ENCODE measurements at regions not wholly inside any gene's neighbourhood (a gene's known extent, or its start where the extent isn't known, plus 50 kb on each side); places are given as distances from the start of the nearest gene placed in this dataset.

GRCh38 chr15:66906668-66907614 is 158.5 kb upstream of the SMAD3 start:
- DNase-seq, result no peak

GRCh38 chr15:66907826-66908743 is 157.3 kb upstream of the SMAD3 start:
- DNase-seq, result no peak

GRCh38 chr15:66908744-66909095 is 156.7 kb upstream of the SMAD3 start:
- no peak for DNase-seq

DNA sequence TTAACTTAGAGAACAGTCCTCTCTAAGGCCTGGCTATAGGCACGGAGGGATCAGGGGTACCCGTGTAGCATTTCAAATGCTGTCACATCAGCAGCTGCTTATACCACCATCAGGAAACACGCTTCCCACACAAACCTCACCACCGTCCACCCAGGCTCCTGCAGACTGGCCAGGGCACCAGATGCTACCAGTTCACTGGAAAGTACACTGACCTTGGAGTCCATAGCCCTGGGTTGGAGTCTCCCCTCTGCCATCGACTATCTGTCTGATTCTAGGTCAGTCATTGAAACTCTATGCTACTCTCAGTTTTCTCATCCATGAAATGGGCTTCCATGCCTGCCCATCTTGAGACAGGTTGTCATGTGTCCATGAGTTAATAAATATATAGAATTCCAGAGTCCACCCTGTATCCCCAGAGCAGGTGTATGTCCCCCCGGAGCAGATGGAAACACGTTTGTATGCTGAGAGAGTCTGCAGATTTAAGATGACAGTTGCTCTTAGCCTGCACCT is 156.0 kb upstream of the SMAD3 start:
- DNase-seq, result no peak

- no peak for DNase-seq
These were observed 154.2 kb upstream of the SMAD3 start for GRCh38 chr15:66911131-66911700.

GRCh38 chr15:66912001-66912400 is 153.4 kb upstream of the SMAD3 start:
- DNase-seq, result no peak

DNA sequence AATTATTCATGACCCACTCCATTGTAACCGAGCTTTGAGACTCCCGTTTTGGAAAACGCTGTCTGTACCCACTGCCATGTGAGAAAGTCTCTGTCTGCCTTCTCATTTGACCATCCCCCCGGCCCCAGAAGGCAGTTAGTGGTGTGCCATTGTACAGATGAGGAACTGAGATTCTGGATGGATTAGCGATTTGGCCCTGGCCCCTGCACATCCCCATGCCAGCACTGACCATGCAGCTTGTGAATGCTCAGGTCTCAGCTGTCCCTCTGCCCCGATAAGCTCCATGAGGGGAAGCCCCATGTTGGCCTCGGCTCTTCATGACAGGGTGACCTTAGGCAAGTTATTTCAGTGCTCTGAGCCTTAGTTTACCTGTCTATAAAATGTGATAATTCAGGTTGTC is 153.0 kb upstream of the SMAD3 start:
- no peak for DNase-seq

DNA sequence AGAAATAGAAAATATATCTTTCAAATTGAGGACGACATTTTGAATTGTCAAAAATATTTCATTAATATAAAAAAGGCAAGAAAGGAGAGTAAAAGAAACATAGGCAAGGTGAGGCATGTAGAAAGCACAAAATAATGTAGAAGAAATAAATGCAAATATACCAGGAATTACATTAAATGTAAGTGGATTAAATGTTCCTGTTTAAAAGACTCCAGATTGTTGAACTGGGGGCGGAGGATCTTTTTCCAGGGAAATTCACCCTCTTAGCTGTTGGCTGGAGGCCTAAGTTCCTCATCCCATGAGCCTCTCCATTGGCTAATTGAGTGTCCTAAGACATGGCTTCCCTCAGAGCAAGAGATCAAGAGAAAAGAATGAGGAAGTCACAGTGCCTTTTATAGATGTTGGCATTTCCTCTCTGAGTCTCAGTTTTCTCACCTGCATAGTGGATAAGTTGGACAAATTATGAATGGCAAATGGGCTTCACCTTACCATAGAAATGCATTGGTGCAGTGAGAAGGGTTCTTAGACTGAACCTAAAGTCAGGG is 147.4 kb upstream of the SMAD3 start:
- no peak for DNase-seq

GRCh38 chr15:66919421-66919820 is 146.0 kb upstream of the SMAD3 start:
- DNase-seq, result no peak

DNA sequence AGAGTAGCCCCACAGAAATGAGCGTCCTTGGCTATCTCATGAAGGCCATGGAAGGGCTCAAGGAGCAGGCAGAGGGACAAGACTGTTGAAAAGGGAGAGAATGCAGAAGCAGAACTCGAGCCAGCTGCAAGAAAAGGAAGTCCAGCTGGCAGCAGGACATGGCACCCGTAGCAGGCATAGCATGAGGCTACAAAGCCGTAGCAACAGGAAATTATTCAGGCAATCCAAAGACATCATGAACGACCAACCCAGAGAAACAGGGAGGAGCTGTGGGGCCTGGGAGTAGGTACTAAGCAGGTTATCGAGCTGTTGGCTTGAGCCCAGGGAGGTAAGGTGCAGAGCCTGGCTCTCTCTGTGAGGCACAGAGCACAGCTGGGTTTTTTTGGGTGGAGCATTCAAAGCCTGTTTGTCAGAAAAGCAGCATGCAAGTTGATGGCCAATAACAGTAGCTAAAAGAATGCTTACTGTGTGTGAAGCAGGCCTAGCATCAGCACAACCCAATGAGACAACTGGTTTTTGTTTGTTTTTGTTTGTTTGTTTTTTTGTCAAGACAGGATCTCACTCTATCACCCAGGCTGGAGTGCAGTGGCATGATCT is 144.0 kb upstream of the SMAD3 start:
- DNase-seq, result no peak

GRCh38 chr15:66922608-66923007 is 142.8 kb upstream of the SMAD3 start:
- DNase-seq, result no peak

DNA sequence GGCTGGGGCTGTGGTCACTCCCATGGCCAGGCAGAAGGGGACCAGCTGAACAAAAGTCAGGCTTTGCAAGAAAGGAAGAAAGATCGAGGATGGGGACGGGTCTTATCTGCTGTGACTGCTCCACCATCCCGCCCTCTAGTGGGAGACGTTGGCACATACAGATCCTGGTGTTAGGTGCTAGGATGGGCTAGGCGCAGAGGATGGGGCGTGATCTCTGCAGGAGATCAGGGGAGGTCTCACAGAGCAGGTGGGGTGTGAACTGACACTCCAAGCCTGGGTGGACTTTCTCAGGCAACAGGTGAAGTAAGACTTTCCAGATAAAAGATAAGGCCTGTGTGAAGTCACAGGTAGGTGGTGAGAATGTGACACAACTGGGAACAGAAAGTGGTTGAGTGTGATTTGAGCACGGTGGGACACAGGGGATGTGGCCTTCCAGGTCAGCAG is 141.9 kb upstream of the SMAD3 start:
- DNase-seq, result peak; percentile 63

DNA sequence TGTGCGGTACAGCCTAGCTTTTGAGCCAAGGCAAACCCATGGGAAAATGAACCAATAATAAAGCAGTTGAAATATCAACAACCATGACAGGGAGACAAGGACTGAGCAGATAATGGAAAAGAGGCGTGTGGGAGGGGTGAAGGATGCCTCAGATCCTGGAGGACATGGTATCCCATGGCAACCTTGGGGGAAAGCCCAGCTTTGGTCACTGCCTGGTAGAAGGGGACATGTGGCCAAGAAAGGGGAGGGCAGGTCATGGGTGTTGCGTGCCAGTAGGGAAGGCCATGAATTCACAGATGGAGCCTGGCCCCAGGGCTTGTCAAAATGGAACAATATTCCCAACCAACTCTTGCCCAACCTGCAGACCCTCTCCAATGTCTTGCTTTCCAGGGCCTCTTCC is 140.5 kb upstream of the SMAD3 start:
- no peak for DNase-seq

- DNase-seq, result no peak
These were observed 139.7 kb upstream of the SMAD3 start for GRCh38 chr15:66925721-66926120.

DNA sequence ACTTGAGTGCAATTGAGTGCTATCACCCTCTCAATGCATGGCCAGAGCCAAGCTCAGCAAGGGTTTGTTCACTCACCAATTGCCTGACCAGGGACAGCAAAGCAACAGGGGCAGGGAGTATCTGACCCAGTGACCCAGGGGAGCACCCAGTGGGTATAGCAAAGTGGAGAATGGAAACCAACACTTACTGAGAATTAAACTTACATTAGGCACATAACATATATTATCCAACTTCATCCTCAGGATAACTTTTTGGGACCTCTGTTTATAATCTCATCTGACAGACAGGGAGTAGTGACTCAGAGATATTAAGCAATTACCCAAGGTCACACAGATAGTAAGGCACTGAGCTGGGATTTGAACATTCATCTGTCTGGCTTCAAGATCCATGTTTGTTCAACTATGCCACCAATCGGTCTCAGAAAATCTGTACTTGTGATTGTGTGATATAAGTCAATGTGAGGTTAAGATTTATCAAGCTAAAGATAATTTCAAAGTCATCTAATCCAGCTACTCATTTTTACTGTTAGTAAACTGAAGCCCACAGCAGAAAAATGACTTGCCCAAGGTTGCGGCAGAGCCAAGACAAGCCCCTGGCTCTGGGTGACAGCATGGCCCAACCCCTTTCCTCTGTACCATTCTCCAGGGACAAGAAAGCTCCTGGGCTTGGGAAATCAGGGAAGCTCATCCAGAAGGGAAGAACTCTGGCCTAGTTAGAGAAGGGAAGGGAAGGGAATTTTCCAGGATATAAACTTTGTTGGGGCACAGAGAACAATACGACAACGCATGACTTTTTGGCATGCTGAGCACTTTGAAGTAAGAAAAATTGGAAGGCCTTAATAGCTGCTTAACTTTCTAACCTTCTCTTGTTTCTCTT is 138.0 kb upstream of the SMAD3 start:
- DNase-seq, result no peak

DNA sequence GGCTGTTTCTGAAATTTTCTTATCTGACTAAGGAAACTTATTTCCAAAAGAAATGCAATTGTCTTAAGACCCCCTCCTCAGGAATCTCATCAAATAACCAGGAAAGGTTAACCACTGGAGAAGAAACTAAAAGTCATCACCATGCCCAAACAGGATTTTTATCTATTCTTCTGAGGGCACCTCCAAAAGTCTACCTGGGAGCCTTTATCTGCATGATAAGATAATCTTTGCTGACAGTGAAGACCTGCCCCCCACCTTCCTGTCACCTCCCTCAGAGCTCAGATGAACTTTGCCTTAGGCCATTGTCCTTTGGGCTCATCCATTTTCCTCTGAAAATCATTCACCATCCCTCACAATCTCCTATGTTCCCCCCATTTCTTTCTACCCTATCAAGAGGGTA is 137.3 kb upstream of the SMAD3 start:
- no peak for DNase-seq

DNA sequence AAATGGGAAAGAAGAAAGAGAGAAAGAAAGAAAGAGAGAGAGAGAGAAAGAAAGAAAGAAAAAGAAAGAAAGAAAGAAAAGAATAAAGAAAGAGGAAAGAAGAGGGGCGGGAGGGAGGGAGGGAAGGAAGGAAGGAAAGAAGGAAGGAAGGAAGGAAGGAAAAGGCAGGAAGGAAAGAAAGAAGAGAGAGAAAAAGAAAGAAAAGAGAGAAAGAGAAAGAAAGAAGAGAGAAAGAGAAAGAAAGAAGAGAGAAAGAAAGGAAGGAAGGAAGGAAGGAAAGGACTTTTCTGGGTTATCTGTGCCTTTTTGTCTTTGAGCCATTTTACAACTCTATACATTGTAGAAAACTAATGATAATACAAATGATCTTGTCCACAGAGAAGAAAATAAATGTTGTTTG is 136.6 kb upstream of the SMAD3 start:
- DNase-seq, result no peak

DNA sequence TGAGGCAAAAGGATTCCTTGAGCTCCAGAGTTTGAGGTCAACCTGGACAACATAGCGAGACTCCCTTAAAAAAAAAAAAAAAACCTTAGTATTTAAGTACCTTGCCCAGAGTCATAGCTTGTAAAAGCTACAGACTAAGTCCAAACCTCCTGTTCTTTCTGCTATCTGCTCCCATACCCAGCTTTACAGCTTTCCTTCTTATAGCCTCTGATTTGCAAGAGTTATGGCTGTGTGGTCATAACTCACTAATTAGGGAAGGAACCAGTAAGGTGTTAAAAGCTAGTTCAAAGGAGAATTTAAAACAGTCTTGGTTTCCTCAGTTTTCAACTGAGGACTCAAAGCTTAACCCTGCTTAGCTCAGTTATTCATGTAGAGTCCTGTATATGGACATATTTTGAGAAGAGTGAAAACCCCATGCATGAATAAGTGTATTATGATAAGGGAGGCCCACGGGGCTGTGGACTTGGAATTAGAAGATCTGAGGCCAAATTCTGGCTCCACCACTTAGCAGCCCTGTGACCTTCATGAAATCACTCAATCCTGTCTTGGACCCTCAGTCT is 135.5 kb upstream of the SMAD3 start:
- DNase-seq, result no peak

GRCh38 chr15:66931768-66932633 is 133.4 kb upstream of the SMAD3 start:
- DNase-seq, result no peak

GRCh38 chr15:66932634-66933024 is 132.8 kb upstream of the SMAD3 start:
- no peak for DNase-seq

Data from stimulated activated CD4-positive, alpha-beta T cell treated with anti-CD3 and anti-CD28 coated beads, Interleukin-15, amount 100 ng/mL, for 24 hours (primary cell).